Ovary (tissue), 3 donors: ENCODE measurements at regions not wholly inside any gene's neighbourhood (a gene's known extent, or its start where the extent isn't known, plus 50 kb on each side); places are given as distances from the start of the nearest gene placed in this dataset.

Experiments
- EP300 ChIP-seq: sonication (generic); formaldehyde crosslinking; IDR thresholded peaks from one replicate; pipeline ENCODE4 v1.6.1; 2017; ENCODE audit warnings: antibody characterized with exemption
- POLR2A ChIP-seq: fragments of 450-650 bp; IDR thresholded peaks from one replicate; pipeline ENCODE4 v1.6.1; 2017; ENCODE audit warnings: antibody characterized with exemption, mild to moderate bottlenecking, moderate library complexity
- TF ChIP-seq, protein P1 (sequence below), 3 donors: fragments of 450-650 bp in 2 of 3; fragments of 200-600 bp in 1 of 3; IDR thresholded peaks; one replicate each; pipeline versions ENCODE4 v1.5.1 to v1.8.0; 2016 to 2022; ENCODE audit warnings: antibody characterized with exemption in 3 of 3, mild to moderate bottlenecking in 1 of 3
- donor health status: DM: no; HTN: no; CAD: no.

DNA sequence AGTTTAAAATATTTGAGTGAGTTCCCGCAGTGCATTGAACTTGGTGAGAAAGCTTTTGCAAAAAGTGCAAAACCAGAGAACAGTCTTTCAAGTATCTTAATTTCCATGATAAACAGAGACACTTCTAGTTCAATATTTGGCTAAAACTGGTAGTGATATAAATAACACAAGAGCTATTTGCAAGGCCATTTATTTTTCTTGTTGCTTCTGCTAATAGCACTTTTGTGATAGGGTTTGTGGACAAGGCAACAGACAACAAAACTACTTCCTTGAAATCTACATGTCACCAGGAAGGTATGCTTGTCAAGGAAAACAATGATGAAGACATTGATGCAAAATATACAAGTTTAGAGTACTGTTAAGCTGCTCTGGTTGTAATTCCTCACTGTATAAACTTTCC is 1225.1 kb downstream of the OTOL1 start:
- TF ChIP-seq, protein P1, sequence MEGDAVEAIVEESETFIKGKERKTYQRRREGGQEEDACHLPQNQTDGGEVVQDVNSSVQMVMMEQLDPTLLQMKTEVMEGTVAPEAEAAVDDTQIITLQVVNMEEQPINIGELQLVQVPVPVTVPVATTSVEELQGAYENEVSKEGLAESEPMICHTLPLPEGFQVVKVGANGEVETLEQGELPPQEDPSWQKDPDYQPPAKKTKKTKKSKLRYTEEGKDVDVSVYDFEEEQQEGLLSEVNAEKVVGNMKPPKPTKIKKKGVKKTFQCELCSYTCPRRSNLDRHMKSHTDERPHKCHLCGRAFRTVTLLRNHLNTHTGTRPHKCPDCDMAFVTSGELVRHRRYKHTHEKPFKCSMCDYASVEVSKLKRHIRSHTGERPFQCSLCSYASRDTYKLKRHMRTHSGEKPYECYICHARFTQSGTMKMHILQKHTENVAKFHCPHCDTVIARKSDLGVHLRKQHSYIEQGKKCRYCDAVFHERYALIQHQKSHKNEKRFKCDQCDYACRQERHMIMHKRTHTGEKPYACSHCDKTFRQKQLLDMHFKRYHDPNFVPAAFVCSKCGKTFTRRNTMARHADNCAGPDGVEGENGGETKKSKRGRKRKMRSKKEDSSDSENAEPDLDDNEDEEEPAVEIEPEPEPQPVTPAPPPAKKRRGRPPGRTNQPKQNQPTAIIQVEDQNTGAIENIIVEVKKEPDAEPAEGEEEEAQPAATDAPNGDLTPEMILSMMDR (IDR thresholded peaks at IDR 0.05): no peak
- TF ChIP-seq POLR2A (no peak), EP300 (no peak)
